ENCODE measurements at regions not wholly inside any gene's neighbourhood (a gene's known extent, or its start where the extent isn't known, plus 50 kb on each side); places are given as distances from the start of the nearest gene placed in this dataset.

- intact Hi-C loops (cut with DNase I), result no loop called here
- no peak for DNase-seq (ENCODE audit: missing footprints)
- no peak for ATAC-seq
Measured at GRCh38 chr4:152024881-152025280, 264.1 kb upstream of the GATB start.

- intact Hi-C loops (cut with DNase I), result no loop called here
- DNase-seq (ENCODE audit: missing footprints) (no peak), ATAC-seq (no peak)
Measured at GRCh38 chr4:152023674-152024073, 262.9 kb upstream of the GATB start.

DNA sequence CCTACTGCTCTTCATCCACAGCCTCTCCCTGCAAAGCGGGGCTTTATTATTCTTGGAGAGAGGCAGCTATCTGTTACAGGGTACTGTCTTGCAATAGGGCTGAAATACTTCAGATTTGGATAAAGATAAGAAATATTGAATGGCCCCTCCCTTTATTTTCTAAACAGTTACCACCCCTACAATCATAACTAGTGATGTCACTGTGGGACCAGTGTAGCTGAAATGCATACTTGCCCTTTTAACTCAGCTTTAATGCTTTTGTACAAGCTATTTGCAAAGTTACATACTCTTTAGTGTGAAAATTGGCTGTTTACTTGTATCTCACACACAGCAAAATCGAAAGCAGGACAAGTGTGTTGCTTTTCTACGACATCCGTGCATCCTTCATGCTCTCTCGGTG is 261.7 kb upstream of the GATB start:
- intact Hi-C loops (cut with DNase I), result no loop called here
- DNase-seq (ENCODE audit: missing footprints) (no peak), ATAC-seq (no peak)

DNA sequence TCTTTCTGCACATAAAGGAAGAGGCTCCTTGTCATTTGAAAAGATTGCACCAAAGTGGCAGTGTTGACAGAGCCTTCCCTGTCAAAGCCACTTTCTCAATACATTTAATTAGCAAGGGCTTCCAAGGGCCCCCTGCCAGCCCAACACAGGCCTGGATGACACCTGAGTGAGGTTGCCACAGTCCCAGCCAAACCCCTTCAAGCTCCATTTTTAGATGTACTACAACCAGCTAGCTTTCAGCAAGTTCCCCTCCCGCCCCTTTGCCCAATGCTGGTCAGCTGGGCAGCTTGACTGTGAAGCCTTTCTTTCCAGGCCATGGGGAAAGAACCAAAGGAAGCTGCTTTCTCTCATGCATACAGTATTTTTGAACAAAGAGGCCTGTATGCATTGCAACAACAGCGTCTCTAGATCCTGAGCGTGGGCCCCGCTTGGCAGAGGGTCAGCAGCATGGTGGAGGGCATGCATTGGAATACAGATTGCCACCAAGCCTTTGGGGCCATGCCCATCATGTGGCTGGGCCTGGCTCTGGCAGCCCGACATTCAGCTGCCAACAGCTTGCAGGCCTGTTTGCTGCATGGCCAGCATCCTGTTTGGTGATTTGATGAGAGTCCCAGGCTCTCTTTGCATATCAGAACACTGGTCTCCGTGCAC is 261.1 kb upstream of the GATB start:
- DNase-seq (ENCODE audit: missing footprints) (peak; percentile 76), ATAC-seq (peak; percentile 92)
- intact Hi-C loops (cut with DNase I), result no loop called here

DNA sequence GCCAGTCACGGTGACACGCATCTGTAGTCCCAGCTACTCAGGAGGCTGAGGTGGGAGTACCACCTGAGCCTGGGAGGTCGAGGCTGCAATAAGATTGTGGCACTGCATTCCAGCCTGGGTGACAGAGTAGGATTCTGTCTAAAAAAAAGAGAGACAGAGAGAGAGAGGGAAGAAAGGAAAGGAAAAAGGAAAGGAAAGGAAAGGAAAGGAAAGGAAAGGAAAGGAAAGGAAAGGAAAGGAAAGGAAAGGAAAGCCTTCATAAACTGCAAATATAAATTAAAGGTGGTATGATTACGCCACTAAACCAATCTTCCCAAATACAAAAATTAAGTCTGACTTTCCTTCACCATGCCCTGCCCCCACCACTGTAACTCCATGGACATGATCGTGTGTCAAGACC is 259.3 kb upstream of the GATB start:
- DNase-seq (ENCODE audit: missing footprints) (no peak), ATAC-seq (no peak)
- intact Hi-C loops (cut with DNase I), result no loop called here

DNA sequence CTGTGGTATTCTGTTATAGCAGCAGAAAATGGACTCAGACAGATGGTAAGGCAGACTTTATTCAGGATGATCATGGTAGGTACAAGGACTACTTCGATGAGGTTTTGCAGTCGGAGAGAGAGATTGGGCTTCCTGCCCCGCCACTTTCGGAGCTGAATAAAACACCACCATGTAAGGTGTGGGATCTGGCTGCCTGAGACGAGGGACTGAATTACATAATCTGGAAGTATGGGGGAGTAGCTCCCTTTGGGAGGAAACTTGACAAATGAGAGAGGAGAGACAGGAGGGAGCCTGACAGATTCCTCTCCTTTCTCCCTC is 255.5 kb upstream of the GATB start:
- intact Hi-C loops (cut with DNase I), result no loop called here
- ATAC-seq, result no peak
- DNase-seq (ENCODE audit: missing footprints), result no peak

- ATAC-seq, result no peak
- intact Hi-C loops (cut with DNase I), result no loop called here
- DNase-seq (ENCODE audit: missing footprints), result no peak
Measured at GRCh38 chr4:152015597-152016302, 254.9 kb upstream of the GATB start.

GRCh38 chr4:152014280-152014679 is 253.5 kb upstream of the GATB start:
- DNase-seq (ENCODE audit: missing footprints) (no peak), ATAC-seq (no peak)
- intact Hi-C loops (cut with DNase I), result no loop called here

- ATAC-seq (no peak), DNase-seq (ENCODE audit: missing footprints) (no peak)
- intact Hi-C loops (cut with DNase I), result no loop called here
Measured at GRCh38 chr4:152011469-152011868, 250.7 kb upstream of the GATB start.

- ATAC-seq (no peak), DNase-seq (ENCODE audit: missing footprints) (no peak)
- intact Hi-C loops (cut with DNase I), result no loop called here
Measured at GRCh38 chr4:152010710-152011079, 249.9 kb upstream of the GATB start.

DNA sequence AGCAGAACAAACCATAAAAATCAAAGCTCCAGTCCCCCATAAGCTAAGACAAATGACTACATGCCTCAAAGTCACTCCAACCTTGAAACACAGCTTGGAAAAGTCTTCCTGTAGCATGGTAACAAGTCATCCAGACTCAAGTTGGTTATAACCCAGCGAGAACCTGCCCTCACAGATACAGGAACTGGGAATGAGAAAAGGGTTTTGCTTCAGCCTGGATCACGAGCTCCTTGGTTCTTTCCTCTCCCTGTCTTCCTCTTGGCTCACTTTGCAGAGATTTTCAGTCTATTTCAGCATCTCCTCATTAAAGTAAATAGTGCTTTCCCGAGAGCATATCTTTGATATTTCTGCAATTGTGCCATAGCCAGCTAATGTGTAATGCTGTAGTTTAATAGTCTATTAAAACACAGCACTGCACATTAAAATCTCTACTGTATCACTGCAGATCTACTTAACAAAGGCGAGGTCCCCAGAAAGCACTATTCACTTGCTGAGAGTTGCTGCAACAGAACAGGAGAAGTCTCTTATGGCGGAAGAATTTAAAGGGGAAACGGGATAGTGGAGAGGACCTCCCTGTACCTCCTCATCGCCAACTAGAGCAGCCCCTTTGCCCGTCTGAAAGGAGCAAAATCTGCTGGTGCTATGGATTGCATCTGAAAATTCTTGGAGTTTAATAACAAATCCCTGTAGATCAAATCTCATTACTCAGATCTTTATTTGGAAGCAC is 249.3 kb upstream of the GATB start:
- intact Hi-C loops (cut with DNase I), result no loop called here
- DNase-seq (ENCODE audit: missing footprints) (no peak), ATAC-seq (no peak)

DNA sequence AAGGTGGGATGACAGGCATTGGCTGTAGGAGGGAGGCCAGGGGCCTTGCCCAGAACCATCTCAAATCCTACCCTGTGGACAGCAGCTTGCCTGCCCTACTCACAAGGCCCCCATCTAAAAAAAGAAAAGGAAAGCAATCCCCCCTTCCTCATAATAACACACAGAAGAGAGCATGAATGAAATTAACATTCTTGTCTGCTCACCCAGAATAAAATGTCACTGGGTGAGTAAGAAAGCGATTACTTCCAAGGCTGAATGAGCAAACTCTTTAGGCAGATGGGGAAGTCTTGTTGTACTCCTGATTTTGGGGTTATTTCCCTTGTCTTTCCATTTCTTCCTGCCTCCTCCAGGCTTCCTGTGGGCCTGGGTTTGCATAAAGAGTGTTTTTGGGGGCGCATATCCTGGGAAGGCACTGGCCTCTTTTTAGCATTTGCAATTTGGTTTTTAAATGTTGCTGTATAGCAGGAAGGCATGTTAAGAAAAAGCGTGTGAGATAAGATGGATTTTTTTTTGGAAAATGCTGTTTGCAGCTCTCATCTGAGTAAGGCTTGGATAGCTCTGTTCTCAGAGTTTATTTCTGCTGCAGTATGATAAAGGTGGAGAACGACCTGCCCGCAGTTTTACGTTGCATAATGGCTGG is 248.3 kb upstream of the GATB start:
- DNase-seq (ENCODE audit: missing footprints) (no peak), ATAC-seq (no peak)
- intact Hi-C loops (cut with DNase I), result no loop called here

- DNase-seq (ENCODE audit: missing footprints), result no peak
- no peak for ATAC-seq
- intact Hi-C loops (cut with DNase I), result no loop called here
Measured at GRCh38 chr4:152007111-152007510, 246.3 kb upstream of the GATB start.

DNA sequence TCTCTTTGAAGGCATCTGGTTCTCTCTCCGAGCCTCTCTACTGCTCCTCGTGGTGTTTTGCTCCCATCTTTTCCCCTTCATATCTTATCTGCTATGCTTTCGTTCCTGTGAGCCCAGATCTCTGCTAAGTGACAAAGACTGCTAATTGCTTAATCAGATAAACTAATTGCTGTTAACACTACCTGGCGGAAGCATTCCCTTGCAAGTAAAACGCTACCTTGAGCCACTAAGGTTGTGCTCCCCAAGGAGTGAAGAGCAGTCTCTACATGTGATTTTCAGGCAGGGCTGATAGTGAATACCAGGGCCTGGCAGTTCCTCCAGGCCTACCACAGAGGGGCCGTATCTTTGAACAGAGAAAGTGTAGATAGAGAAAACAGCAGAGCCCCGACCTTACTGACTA is 244.0 kb upstream of the GATB start:
- DNase-seq (ENCODE audit: missing footprints) (no peak), ATAC-seq (no peak)
- intact Hi-C loops (cut with DNase I), result no loop called here

- DNase-seq (ENCODE audit: missing footprints), result no peak
- intact Hi-C loops (cut with DNase I), result no loop called here
- no peak for ATAC-seq
Measured at GRCh38 chr4:152000518-152000917, 239.7 kb upstream of the GATB start.

DNA sequence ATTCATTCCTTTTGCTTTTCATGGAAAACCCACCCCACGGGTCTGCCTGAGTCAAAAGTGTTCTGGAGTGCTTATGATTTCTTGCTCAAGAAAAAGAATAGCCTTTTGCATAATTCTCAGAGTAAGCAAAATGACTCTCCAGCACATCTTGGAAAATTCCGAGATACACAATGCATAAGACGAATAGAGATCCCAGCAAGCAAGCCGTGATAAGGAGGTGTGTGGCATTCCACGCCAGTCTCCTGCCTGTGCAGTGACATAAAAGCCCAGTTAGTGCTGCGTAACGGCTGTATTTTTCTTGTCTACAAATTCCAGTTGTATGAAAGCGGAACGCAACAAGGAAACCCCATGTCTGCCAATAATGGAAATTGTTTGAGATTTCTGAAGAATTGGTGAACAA is 237.9 kb upstream of the GATB start:
- ATAC-seq (no peak), DNase-seq (ENCODE audit: missing footprints) (no peak)
- intact Hi-C loops (cut with DNase I), result no loop called here

DNA sequence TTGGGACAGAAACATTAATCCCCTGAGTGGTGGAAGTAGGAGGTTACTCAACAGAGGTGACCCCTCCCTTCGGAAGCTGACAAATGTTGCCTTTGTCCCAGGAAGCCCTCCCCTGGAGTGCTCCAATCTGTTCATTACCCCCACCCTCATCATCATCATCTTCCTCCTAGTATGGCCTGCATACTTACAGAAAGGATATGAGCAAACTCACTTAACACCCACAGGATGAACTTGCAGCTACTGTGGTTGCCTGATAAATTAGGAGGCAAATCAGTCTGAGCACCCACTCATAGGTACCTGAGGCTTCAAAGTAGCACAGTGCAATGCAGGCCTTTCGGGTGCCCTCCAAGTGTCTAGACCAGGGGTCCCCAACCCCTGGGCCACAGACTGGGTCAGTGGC is 236.7 kb upstream of the GATB start:
- ATAC-seq (no peak), DNase-seq (ENCODE audit: missing footprints) (no peak)
- intact Hi-C loops (cut with DNase I), result no loop called here

GRCh38 chr4:151994429-151994828 is 233.6 kb upstream of the GATB start:
- DNase-seq (ENCODE audit: missing footprints) (no peak), ATAC-seq (no peak)
- intact Hi-C loops (cut with DNase I), result no loop called here

GRCh38 chr4:151993521-151993920 is 232.7 kb upstream of the GATB start:
- intact Hi-C loops (cut with DNase I), result no loop called here
- no peak for DNase-seq (ENCODE audit: missing footprints)
- ATAC-seq, result no peak

Measured in Right ventricle myocardium inferior (tissue), 1 donor.